ENCODE measurements at regions not wholly inside any gene's neighbourhood (a gene's known extent, or its start where the extent isn't known, plus 50 kb on each side); places are given as distances from the start of the nearest gene placed in this dataset.

DNA sequence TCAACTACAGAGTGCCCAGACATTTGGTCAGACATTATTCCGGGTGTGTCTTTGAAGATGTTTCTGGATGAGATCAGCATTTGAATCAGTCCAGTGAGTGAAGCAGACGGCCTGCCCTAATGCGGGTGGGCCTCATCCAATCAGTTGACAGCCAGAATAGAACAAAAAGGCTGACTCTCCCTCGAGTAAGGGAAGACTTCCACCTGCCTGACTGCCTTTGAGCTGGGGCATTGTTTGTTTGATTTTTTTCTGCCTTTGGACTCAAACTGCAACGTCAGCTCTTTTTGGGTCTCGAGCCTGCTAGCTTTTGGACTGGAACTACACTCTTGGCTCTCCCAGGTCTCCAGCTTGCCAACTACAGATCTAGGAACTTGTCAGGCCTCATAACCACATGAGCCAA is 111.7 kb upstream of the AGAP1 start:
- TF ChIP-seq, protein P1, sequence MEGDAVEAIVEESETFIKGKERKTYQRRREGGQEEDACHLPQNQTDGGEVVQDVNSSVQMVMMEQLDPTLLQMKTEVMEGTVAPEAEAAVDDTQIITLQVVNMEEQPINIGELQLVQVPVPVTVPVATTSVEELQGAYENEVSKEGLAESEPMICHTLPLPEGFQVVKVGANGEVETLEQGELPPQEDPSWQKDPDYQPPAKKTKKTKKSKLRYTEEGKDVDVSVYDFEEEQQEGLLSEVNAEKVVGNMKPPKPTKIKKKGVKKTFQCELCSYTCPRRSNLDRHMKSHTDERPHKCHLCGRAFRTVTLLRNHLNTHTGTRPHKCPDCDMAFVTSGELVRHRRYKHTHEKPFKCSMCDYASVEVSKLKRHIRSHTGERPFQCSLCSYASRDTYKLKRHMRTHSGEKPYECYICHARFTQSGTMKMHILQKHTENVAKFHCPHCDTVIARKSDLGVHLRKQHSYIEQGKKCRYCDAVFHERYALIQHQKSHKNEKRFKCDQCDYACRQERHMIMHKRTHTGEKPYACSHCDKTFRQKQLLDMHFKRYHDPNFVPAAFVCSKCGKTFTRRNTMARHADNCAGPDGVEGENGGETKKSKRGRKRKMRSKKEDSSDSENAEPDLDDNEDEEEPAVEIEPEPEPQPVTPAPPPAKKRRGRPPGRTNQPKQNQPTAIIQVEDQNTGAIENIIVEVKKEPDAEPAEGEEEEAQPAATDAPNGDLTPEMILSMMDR (IDR thresholded peaks at IDR 0.05; ENCODE audit: poor library complexity) = no peak
- no peak for TF ChIP-seq EZH2phosphoT487 (IDR thresholded peaks at IDR 0.05; ENCODE audit: low read depth, severe bottlenecking, unreplicated experiment)

Measured in hepatocyte (in vitro differentiated cells).